ENCODE measurements at regions not wholly inside any gene's neighbourhood (a gene's known extent, or its start where the extent isn't known, plus 50 kb on each side); places are given as distances from the start of the nearest gene placed in this dataset.

DNA sequence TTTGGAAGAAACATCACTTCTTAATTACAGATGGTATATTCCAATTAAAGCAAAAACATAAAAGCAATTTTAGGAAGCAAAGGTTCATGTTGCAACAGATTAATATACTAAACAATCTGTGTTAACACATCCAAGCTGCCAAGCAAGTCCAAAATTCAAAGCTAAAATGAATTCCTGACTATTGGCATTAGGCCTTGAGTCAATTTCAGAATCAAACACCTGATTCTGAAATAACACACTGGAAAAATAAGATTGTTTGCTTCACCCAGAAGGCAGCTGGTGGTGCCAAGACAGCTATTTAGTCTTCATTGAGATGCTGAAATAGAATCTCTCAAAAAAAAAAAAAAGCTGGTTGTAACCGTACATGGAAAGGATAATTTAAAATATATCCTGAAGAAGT, 465.6 kb downstream of the SOCS6 start:
- TF ChIP-seq GATA3 (IDR thresholded peaks at IDR 0.05; ENCODE audit: low read depth, low read length) (no peak), GATA2 (IDR thresholded peaks at IDR 0.05; ENCODE audit: low read depth, low read length) (no peak)

DNA sequence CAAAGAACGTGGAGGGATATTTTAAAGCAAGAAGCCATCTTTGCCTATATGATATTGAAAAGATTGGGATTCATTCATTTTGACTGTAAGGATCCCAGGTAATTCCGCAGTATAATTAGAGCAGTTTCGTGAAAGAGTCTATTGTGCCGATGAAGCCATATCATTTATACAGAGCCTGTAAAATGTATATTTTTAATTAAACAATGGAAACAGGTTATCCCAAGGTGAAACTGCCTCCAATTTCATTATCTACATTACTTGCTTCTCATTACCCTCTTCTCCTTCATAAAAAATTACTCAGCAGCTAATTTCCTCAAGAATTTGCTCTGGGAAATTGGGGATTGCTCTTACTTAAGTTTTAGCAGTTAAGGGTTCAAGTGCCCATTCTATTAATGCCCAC, 444.1 kb downstream of the SOCS6 start:
- TF ChIP-seq GATA2 (IDR thresholded peaks at IDR 0.05; ENCODE audit: low read depth, low read length), result no peak
- no peak for TF ChIP-seq GATA3 (IDR thresholded peaks at IDR 0.05; ENCODE audit: low read depth, low read length)

DNA sequence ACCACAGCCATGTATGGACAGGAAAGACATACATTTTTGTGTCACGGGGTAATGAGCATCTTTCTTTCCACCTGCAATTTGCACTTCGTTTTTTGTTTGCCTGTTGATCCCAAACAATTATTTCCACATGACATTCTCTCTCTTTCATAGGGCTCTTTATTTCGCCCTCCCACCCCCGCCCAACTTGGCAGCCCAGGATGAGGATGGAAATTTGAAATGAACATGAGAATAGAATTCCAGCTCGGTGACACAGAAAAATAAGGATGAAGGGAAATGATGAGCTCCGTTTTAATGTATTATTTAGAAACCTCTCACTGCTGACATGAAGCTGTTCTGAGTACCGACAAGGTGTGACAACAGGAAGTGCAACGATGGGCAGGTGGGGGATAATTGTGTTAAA, 443.3 kb downstream of the SOCS6 start:
- no peak for TF ChIP-seq GATA2 (IDR thresholded peaks at IDR 0.05; ENCODE audit: low read depth, low read length)
- TF ChIP-seq GATA3 (IDR thresholded peaks at IDR 0.05; ENCODE audit: low read depth, low read length), result no peak

DNA sequence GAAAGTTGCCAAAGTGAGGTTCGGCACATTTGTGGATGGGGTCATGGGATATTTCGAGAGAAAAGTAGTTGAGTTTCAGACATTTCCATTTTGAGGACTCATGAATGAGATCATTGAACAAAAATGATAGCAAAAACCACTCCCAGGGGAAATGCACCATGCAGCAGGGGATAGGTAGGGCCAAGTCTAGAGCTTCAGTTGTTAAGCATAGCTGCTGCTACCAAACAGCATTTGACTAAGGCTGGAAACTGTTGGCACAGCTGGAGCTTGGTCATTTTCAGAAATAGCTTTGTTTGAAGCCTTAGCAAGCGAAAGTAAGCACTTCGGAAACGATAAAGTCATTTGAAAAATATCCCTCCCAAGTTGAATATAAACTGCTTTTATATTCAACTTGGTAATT, 431.8 kb downstream of the SOCS6 start:
- TF ChIP-seq GATA2 (IDR thresholded peaks at IDR 0.05; ENCODE audit: low read depth, low read length) (no peak), GATA3 (IDR thresholded peaks at IDR 0.05; ENCODE audit: low read depth, low read length) (no peak)

DNA sequence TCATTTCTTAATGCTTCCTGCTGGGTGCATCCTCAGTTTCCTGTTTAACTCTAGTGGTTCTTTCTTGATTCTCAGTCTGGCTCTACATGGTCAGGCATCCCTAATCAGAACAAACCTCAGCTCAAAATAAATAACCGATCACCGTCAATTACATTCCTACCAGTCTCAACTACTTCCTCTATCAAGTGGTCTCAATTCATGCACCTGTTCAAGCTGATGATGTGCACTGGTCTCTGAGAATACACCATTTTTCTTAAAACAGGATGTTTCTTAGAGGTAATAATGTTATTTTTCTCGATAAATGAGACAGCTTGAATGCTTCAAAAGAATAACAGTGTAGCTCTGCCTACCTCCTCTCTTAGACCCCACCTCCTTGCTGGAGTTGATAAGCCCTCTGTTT, 420.9 kb downstream of the SOCS6 start:
- TF ChIP-seq GATA2 (IDR thresholded peaks at IDR 0.05; ENCODE audit: low read depth, low read length) (no peak), GATA3 (IDR thresholded peaks at IDR 0.05; ENCODE audit: low read depth, low read length) (no peak)

DNA sequence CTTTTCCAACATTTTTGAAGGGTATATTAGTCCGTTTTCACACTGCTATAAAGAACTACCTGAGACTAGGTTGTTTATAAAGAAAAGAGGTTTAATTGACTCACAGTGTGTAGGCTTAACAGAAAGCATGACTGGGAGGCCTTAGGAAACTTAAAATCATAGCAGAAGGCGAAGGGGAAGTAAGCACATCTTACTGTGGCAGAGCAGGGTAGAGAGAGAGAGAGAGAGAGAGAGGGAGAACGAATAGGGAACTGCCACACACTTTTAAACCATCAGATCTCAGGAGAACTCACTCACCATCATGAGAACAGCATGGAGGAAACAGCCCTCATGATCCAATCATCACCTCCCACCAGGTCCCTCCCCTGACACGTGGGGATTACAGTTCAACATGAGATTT, 420.3 kb downstream of the SOCS6 start:
- TF ChIP-seq GATA3 (IDR thresholded peaks at IDR 0.05; ENCODE audit: low read depth, low read length) (no peak), GATA2 (IDR thresholded peaks at IDR 0.05; ENCODE audit: low read depth, low read length) (no peak)

DNA sequence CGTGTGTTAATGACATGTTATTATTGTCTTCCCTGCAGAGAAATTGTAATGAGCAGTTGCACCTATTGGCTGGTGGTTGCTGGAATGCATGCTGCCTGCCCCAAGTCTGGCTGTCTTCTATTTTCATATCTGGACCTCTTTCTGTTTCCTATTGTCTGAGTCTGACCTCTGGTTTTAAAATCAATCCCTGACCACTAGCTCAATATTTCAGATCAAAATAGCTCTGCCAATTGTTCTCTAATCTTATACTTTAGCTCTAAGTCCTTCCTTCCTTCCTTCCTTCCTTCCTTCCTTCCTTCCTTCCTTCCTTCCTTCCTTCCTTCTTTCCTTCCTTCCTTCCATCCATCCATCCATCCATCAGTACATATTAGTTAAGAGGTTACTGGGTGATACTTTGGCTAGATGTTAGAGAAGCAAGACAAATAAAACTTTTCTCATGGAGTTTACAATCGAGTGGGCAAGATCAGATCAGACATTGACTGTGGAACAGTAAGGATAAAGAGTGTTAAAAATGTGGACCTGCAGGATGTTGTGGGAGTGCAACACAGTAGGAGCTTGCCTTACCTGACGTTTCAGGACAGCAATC, 417.1 kb downstream of the SOCS6 start:
- no peak for TF ChIP-seq GATA3 (IDR thresholded peaks at IDR 0.05; ENCODE audit: low read depth, low read length)
- TF ChIP-seq GATA2 (IDR thresholded peaks at IDR 0.05; ENCODE audit: low read depth, low read length), result no peak

DNA sequence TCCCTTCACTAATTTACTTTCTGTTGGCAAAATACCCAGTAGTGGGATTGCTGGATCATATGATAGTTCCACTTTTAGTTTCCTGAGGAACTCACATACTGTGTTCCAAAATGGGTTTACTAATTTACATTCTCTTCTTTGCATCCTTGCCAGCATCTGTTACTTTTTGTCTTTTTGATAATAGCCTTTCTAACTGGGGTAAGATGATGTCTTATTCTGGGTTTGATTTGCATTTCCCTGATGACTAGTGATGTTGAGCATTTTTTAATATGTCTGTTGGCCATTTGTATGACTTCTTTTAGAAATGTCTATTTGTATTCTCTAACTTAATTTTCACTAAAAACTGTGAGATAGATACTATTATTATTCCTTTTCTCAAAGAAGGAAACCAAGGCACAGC, 411.7 kb downstream of the SOCS6 start:
- no peak for TF ChIP-seq GATA3 (IDR thresholded peaks at IDR 0.05; ENCODE audit: low read depth, low read length)
- no peak for TF ChIP-seq GATA2 (IDR thresholded peaks at IDR 0.05; ENCODE audit: low read depth, low read length)

DNA sequence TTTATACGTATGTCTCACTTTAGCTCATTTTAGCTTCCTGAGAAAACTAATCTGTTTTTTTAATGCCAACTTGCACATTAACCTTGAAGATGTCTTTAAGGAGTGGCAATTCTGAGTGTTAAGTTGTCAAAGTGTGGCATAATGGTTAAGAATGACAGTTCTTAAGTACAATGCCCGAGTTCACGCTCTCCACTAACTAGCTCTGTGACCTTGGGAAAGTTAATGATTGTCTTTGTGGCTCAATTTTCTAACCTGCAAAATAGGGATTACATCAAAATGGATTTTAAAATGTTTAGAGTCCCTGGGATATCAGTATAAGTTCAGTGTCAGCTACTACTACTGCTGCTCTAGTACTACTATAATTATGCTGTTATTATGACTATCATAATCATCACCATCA, 409.7 kb downstream of the SOCS6 start:
- TF ChIP-seq GATA2 (IDR thresholded peaks at IDR 0.05; ENCODE audit: low read depth, low read length), result no peak
- no peak for TF ChIP-seq GATA3 (IDR thresholded peaks at IDR 0.05; ENCODE audit: low read depth, low read length)

DNA sequence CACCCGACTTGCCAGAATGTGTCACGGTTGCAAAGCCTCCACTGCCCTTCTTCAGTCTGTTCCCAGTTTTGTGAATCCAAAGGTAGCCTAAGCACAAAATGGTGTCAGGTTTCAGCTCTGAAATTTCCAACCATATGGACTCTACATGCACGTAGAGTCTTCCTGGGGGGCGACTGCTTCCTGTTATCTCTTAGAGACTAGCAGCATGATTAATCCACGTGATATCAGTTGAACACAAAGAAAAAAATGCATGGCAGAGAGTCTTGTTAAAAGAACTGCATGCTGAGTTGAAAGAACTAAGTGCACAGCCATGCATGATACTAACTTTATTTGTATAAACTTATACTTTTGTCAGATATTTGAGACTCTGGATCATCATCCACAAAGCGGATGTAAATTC, 404.4 kb downstream of the SOCS6 start:
- no peak for TF ChIP-seq GATA3 (IDR thresholded peaks at IDR 0.05; ENCODE audit: low read depth, low read length)

DNA sequence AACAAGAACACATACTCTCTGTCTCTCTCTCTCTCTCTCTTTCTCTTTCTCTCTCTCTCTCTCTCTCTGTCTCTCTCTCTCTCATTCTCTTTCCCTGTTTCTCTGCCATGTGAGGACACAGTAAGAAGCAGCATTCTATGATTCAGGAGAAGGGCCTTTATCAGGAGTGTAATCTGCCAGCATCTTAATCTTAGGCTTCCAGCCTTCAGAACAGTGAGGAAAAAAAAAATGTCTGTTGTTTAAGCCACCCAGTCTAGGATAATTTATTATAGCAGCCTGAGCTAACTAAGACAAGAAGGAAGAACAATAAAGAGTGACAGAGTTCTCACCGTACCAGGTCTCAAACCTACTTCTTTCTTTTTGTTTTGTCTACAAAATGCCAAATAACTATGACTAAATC, 399.4 kb downstream of the SOCS6 start:
- TF ChIP-seq GATA3 (IDR thresholded peaks at IDR 0.05; ENCODE audit: low read depth, low read length), result no peak
- TF ChIP-seq GATA2 (IDR thresholded peaks at IDR 0.05; ENCODE audit: low read depth, low read length), result no peak

DNA sequence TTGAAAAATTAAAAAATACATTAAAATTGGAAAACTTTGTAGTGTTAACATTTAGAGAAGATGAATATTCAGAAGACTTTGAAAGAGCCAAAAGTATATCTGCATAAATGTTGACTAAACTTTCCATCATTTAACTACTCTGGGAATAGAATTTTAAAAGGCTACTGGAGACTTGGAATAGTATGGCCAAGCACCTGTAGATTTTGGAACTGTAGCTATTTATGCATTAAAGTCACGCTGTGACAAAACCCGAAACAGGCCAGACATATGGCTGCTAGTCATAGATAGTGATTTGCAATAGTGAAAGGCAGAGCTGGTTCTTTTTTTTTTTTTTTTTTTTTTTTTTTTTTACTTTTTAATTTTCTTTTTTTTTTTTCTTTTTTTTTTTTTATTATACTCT, 396.0 kb downstream of the SOCS6 start:
- TF ChIP-seq GATA3 (IDR thresholded peaks at IDR 0.05; ENCODE audit: low read depth, low read length) (no peak), GATA2 (IDR thresholded peaks at IDR 0.05; ENCODE audit: low read depth, low read length) (no peak)

DNA sequence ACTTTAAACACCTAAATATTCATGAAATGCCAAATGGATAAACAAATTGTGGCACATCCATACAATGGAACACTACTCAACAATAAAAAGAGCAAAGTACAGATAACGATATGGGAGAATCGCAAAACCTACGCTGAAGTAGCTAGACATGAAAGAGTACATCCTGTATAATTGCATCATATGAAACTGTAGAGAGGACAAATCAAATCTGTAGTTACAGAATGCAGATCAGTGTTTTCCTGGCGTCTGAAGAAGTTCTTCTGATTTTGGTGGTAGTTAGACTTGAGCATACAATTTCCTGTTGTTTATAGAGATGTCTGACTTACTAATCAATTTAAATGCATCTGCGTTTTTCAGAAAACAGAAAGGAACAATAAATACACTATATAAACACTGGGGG, 394.4 kb downstream of the SOCS6 start:
- TF ChIP-seq GATA3 (IDR thresholded peaks at IDR 0.05; ENCODE audit: low read depth, low read length) (no peak), GATA2 (IDR thresholded peaks at IDR 0.05; ENCODE audit: low read depth, low read length) (no peak)

DNA sequence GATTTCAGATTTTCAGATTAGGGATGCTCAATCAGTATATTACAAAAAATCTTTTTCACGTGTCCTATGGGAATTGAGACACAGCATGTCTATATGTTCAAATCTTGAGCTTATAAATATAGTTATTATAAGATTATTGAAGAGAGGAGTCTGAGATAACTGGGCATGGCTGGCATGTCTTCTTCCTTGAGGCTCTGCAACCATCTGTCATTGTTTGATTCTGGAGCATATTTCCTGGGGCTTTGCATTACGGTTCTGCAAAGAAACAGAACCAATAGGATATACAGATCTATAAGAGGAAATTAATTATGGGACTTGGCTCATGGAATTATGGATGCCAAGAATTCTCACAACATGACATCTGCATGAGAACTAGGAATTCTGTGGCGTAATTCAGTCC, 386.1 kb downstream of the SOCS6 start:
- TF ChIP-seq GATA2 (IDR thresholded peaks at IDR 0.05; ENCODE audit: low read depth, low read length), result no peak
- TF ChIP-seq GATA3 (IDR thresholded peaks at IDR 0.05; ENCODE audit: low read depth, low read length), result no peak

DNA sequence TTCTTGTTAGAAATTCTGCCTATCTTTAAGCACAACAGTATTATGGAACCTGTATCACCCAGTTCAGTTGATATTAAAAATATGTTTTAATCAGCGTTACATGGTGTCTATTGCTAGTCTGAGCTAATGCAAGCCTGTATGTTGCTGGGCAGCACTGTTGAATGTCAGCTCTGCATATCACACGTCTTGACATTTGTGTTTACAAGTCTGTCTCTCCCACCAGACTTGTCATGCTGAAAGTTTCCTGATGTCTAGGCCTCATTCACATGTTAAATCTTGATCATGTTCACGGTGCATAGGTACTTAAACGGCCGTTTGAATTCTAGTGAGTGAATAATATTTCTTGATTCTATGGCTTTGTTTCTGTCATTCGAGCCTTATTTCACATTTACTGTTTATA, 385.0 kb downstream of the SOCS6 start:
- TF ChIP-seq GATA2 (IDR thresholded peaks at IDR 0.05; ENCODE audit: low read depth, low read length) (no peak), GATA3 (IDR thresholded peaks at IDR 0.05; ENCODE audit: low read depth, low read length) (no peak)

DNA sequence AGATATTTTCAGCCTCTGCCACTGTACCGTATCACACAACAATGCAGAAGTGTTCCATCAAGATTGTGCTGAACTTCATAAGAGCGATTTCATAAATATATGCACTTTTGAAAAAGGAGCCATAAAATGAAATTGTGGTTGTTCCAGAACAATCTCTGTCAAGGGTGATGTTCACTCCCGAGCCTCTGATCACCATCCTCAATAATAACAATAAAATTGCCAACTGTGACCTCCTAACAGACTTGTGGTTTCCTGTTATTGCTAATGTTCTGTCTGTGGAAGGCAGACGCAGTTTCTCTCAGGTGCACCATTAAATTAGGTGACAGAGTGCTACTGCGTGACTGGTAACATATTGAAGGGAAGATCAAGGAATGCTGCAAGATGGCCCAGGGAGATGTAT, 383.7 kb downstream of the SOCS6 start:
- no peak for TF ChIP-seq GATA3 (IDR thresholded peaks at IDR 0.05; ENCODE audit: low read depth, low read length)
- no peak for TF ChIP-seq GATA2 (IDR thresholded peaks at IDR 0.05; ENCODE audit: low read depth, low read length)
